GM21529 (cell line): ENCODE measurements at regions not wholly inside any gene's neighbourhood (a gene's known extent, or its start where the extent isn't known, plus 50 kb on each side); places are given as distances from the start of the nearest gene placed in this dataset.

Experiments used
- ATAC-seq: cut with Tn5 transposase; IDR thresholded peaks from one replicate; pipeline ENCODE4 v1.9.1; 2021; ENCODE audit not compliant: unreplicated experiment

DNA sequence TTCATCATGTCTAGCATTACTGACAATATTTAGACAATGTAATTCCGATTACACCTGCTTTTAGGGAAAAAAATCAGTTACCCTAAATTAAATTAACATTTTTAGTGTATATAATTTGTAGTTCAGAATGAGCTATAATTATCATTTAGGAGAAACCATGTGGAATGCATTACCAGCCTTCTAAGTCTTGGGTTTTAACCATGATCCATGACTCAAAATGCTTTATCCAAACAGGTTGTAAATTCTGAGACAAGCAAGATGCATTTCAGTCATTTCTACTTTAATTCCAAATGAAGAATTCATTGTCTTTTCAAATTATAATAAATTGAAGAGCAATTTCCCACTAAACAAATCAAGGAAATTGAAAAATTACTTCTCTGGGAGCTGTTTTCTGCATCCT lies 243.7 kb upstream of the LRIG1 start:
- no peak for ATAC-seq

DNA sequence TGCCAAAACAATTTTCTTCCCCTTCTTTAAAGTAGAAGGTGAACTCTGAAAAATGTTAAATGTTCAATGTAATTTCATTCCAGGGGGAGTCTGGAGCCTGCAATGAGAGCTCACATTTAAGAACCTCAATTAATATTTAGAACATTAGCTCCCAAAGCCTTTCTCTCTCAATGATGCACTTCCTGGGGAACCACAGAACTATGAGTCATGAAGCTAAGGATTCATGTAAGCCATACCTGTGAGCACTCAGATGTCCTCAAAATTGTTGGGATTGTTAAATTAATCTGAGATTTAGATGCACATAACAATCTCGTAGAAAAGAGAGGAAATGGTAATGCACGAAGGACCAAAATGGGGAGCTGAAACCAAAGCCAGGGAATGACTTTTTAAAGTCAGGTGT lies 244.2 kb upstream of the LRIG1 start:
- ATAC-seq, result no peak

DNA sequence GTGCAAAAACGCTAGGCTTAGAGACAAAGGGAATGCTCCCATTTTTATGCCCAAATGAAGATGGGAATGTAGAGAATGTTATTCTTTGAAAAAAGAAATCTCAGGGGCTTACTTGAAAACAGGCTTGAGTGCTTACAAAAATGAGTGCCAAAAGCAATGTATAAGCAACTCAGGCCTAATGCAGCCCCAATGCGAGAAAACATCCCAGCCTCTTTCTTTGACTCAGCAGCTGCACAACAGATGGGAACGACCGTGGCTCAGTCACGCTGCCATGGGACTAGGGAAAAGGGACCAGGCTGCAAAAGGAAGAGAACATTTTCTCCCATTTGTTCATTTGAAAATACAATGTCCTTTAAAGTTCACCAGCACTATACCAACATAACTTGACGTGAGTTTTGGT lies 246.4 kb upstream of the LRIG1 start:
- no peak for ATAC-seq

DNA sequence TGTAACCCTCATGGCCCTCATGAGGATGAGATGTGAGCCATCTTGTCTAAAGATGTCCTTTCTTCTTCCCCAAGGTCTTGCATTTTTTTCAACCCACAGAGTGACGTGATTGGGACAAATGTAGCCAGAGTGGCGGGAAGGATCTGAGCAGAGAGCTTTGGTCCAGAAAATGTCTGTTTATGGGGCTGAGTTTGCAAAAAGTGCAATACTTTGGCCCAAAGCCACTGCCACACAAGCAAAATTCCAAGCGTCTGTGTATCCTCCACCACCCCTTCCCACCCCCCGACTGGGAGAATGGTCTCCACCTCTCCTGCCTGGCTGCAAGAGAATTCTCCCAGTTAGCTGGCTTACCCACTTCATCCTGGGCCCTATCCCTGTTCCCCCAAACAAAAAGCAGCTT lies 246.9 kb upstream of the LRIG1 start:
- ATAC-seq, result no peak

DNA sequence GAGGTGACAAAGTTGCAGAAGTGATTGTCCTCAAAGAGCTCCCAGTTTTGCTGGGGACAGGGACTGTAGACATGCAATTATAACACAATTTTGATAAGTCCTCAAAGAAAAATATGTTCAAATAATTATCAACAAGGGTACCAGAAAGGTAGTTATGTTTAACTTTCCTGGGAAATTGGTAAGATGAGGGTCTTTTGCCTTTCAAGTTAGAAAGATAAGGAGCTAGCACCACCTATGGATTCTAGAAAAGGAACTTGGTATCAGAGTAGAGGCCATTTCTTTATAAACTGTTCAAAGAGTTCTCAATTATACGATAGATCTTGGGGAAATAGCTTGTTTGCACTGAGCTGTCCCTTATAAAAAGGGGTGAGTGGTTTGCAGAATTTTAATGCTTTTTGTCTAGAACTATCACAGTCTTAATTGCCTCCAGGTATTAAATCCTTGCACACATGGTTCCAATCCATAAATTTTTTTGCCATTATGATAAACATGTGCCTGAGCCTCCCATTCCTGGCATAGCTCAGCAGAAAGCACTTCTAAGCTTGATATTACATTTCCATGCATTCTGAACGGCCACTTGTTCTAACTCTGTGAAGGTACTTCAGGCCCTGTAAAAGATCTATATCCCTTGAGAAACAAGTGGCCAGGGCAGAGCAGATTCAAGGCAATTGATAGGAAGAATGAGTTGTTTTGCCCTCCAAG lies 247.5 kb upstream of the LRIG1 start:
- ATAC-seq, result no peak

DNA sequence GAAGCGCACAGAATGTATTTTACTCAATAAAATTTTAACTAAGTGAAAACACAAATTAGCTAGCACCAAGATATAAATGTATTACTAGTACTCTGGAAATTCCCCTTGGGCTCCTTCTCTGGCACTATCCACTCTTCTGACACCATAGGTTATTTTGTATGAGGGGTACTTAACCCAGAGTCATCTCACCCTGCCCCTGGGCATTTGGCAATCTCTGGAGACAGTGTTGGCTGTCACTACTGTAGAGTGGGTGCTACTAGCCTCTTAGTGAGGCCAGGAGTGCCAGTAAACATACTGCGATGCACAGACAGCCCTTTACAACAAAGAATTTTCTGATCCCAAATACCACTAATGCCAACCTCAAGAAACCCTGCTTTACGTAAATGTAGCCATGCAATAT lies 246.3 kb upstream of the KBTBD8 start:
- ATAC-seq, result no peak

DNA sequence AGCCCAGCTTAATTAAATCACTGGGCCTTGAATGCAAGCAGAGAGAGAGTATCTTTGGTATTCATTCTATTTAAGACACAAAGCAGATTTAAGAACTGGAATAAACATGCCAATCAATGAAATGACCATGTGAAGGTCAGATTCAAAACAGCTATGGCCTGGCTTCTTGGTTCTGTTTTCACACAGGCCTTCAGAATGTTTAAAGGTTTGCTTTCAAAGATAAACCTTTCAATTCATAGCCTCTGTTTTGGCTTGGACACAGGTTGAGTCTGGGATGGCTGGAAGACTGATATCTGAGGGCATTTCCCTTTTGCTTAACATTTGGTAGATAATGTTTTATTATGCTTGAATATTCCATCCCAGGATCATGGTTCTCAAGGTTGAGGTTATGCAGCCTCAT lies 244.4 kb upstream of the KBTBD8 start:
- no peak for ATAC-seq

DNA sequence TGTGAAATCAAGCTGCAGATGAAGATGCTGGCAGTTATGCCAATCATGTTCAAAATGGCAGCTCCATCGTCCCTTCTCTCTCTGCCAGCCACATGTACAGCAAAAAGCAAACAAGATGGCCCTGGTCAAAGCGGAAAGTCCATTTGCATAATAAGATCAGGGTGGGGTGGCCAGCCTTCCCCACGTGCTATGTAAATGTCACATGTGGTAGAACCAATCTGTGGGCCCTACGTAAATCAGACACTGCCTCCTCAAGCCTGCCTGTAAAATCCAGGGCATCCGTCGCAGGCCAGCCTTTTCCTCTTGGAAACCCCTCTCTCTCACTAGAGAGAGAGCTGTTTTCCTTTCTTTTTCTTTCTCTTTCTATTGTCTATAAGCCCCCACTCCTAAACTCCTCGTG lies 243.5 kb upstream of the KBTBD8 start:
- ATAC-seq, result no peak

DNA sequence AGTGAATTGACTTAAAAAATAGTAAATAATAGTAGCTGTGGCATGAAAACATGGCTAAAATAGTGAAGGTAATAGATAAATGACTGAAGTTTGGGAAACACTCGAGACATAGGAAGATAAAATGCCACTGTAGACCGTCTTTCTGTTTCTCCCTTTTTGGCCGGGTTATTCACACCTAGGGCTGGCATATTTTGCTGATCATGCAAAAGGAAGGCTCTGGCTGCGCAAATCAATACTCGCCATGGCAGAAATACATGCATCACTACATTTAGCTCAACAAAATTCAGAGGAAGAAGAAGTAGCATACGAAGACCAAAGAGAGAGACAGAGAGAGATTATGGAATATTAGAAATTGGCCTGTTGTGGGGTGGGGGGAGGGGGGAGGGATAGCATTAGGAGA lies 242.2 kb upstream of the KBTBD8 start:
- no peak for ATAC-seq

DNA sequence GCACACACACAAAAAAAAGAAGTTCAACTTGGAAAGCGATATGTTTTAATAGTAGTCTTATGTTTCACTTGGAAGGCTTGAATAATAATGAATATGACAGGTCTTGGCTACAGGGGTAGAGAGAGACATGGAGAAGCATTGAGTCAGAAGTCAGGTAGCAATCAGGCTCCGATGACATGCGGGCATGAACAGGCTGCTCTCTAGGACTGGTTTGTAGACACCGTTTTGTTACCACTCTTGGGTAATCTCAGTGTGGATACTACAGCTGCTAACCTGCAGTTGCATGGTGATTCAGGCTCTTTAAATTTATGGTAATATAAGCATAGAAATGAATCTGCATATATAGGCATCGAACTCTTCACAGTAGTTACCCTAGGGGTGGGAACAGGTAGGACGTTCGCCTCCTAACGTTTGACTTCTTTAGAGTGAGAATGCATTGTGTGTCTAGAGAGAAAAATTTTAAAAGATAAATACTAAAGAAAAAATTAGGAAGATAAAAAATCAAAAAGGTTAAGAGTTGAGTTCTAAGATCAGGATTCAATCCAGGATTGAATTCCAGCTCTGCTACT lies 241.6 kb upstream of the KBTBD8 start:
- no peak for ATAC-seq

DNA sequence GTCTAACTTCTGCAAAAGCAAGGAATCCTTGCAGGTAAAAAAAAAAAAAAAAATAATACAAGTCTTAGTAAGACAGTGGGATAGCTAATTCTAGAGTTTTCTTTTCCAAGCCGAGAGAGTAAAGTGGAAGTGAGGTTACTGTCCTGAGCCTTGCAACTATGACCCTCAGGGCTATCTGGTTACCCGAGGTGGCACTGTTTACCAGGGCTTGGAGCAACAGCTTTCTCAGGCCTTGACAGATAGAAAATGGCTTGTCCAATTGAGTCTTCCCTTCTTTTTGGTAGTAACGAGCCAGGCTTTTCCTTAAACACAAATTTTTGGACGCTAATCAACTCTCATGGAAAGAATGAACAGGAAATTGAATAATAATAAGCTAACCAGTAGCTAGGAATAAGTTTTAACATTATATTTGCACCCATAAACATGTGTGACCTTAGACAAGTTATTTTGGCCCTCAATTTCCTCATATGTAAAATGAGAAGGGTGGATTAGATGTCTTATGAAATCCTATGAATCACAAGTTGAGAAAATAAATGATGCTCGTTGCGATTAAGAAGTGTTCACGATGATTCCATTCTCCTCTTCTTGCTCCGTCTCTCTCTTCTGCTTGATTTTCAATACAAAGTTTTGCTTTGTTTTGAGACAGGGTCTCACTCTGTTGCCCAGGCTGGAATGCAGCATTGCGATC lies 236.9 kb upstream of the KBTBD8 start:
- ATAC-seq, result no peak

DNA sequence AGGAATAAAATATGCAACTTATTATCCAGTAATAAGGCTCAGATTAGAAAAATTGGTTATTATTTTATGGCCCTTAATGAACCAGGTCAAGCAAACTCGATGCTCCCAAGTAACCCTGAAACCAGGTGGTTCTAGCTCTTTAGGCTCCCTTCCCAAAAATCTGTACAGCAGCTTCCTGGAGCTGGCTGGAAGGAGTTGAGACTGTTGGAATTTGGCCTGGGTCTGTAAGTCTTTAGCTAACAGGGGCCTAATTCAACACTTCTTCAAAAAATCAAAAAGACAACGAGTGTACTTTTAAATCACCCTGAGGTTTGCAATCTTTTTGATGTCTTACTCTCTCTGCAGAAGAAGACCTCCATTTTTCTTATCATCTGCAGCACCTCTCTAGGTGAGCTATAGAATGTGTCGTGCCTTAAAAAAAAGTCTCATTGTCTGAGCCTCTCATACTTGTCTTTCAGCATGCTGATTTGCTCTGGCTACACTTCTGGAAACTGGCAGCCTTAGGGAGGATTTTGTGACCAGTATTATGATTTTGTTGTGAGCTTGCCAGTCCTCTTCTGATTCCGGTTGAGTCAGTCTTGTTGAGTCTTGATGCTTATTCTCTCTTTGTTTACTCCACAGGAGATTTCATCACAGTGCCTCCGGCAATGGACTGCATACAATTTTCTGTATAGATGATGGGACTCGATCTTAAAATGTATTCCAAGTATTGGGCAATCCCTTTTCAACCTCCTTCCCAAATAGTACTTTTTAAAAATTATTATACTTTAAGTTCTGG lies 235.0 kb upstream of the KBTBD8 start:
- no peak for ATAC-seq

DNA sequence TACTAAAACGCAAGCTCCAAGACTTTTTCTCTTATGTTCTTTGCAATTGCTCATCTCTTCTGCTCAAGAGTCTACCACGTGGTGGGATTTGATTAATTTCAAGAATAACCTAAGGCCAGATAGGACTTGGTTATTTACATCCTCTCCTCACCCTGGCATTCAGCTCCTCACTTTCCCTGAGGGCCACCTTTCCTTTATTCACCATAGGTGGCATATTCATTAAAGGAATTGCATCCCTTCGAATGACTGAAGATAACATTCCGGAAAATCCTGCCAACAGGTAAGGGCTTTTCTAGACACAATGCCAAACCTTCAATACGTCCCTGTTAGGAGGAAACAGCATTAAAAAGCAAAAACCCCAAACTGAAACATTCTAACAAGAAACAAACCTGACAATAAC lies 220.0 kb upstream of the KBTBD8 start:
- ATAC-seq, result no peak

DNA sequence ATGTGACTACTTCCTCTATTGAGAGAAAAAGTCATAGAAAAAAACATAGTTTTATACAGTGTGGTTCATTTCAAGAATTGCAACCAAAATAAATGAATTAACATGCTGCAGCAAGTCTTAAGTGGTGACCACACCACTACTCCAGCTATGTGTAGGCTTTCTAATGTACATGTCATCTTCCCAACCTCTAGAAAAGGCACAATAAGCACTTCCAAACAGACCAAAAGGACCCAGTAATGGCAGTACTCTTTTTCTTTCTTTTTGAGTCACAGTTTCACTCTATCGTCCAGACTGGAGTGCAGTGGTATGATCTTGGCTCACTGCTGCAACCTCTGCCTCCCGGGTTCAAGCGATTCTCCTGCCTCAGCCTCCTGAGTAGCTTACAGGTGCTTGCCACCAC lies 219.3 kb upstream of the KBTBD8 start:
- no peak for ATAC-seq

DNA sequence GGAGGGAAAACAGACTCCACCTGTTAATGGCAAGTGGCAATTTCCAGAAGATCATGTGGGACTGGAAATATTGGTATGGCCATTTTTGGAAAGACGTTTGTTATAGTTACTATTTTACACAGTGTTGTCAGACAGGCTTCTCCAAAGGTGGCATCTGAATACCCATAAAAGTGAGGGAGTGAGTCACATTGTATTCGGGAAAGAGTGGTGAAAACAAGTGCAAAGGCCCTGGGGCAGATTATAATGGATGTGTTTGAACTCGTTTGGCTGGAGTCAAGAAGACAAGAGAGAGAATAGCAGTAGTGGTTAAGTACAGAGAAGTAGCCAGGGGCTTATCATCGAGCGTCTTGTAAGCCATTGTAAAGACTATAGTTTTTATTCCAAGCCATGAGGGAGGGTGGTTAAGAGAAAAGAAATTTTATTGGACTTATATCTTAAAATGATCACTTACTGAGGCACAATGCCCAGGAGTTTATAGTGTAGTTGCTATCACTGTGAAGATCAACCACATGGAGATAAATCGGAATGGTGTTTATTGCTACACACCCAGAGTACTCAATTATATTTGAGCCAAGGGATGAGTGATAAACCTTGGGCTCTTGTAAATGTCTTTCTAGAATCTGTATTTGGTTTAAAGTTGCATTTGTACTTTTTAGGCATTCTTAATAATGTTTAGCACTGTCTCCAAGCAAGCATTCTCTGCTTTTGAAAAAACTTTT lies 212.8 kb upstream of the KBTBD8 start:
- ATAC-seq, result no peak

DNA sequence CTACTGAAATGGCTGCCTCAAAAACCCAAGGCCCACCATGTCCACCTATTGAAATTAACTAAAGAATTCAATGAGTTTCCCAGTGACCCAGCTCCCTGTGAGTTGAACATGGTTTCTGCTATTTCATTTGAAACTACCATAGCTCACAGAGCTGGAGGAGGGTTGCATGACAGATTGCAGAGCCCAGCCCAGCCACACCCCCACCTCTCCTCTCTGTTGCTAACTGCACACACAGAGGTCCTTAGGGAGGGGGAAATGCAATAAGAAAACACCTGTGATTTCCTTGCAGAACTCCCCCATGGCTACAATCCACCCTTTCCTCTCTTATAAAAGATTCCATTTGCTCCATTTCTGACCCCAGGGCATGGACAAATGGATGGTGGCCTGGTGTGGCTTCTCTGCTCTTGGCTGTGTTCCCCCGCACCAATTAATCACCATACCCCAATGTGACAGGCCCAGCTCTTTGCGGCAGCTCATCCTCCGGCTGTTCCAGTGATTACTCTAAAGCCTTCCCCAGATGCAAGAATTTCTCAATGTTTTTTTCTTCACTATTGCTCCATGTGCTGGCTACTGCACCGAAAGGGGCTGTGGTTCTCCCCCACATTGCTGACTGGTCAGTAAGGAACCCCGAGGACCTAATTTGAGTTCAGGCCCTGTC lies 208.4 kb upstream of the KBTBD8 start:
- ATAC-seq, result no peak

DNA sequence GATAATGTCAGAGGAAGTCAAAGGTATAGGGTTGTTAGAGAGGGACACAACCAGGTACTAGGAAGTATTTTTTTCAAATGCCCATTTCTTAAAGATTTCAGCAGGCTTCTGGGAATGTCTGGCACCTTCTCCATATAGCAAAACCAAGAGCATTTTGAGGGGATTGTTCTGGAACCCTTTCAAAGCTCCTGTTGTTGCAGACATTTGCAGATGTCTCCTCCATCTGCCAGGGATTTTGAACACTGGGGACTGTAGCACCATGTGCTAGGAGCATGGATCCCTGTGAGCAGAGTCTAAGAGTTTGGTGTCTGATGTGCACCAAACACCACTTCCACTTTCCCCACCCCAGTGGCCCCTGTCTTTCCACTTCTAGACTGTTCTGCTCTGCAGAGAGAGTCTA lies 206.0 kb upstream of the KBTBD8 start:
- ATAC-seq, result no peak

DNA sequence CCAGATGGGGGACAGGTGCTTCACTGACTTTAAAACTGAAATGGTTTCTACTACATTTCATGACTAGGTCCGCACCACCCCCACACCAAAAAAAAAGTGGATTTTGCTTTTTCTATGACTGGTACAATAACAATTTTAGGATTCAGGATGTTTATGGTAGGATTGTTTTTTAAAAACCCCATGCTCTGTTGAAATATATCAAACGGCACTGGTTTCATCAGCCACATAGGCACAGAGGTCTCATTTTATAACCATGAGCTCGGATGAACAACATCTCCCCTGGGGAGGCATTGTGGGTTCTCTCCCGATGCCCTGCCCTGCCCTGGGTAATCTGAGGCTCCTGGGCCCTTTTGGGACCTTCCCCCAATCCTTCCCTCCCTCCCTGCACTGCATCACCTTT lies 202.7 kb upstream of the KBTBD8 start:
- ATAC-seq, result no peak

DNA sequence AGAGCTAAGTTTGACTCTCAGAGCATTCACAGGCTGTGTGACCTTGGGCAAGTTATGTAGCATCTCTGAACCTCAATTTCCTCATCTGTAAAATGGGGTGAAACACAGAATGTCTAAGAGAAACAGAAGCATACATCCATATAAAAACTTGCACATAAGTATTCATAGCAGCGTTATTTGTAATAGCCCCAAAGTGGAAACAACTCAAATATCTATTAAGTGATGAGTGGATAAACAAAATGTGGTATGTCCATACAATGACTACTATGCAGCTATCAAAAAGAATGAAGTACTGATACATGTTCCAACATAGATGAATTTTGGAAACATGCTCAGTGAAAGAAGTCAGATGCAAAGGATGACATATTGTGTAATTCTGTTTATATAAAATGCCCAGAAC lies 201.8 kb upstream of the KBTBD8 start:
- no peak for ATAC-seq

DNA sequence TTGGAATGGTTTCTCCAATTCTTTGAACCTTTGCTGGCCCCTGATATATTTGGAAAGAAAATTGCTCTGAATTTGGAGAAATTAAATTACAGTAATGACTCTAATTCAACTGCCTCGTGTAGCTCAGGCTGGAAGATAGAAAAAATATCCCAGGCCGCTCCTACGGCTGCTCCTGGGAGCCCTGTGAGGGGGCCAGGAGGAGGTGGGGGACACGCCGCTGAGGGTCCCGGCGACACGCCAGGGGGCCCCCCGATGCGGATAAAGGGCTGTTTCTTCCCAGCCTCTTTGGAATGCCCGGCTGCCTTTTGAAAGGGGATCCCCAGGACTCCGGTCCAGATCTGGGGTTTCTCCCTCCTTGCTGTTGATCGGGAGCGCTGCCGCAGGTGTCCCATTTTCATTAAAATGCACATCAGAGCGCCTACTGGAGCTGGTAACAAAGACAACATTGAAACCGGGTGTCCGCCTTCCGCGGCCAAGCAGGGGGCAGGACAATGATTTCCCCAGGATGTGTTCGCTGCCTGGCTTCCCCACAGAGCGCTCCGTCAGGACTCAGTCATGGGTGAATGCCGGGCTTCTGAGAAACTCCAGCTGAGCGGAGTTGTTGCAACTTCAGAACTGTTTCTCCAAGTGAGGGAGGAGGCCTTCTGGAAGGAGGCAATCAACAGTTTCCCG lies 200.1 kb upstream of the KBTBD8 start:
- no peak for ATAC-seq
